GM12864 (cell line): ENCODE measurements at regions not wholly inside any gene's neighbourhood (a gene's known extent, or its start where the extent isn't known, plus 50 kb on each side); places are given as distances from the start of the nearest gene placed in this dataset.

ENCODE experiments used
- DNase-seq: peaks from one replicate; pipeline ENCODE4 v3.0.0-alpha.2; 2011; ENCODE audit warnings: low read depth
- H3K4me3 ChIP-seq: 2 replicates; pipeline ENCODE4 v1.5.1; 2011; ENCODE audit warnings: mild to moderate bottlenecking, low read depth, low read length, control low read depth
- CTCF ChIP-seq: IDR thresholded peaks from 2 replicates; pipeline ENCODE4 v1.5.1; 2011; ENCODE audit warnings: low read depth, mild to moderate bottlenecking, moderate library complexity, low read length, control low read depth, inconsistent platforms; ENCODE audit errors: missing control alignments

- H3K4me3 ChIP-seq, result no peak overlapping the region
- DNase-seq, result no peak
- no peak for TF ChIP-seq CTCF
Measured at GRCh38 chr4:22336822-22337221, 179.0 kb downstream of the ADGRA3 start.

GRCh38 chr4:22334155-22334554, 181.7 kb downstream of the ADGRA3 start:
- H3K4me3 ChIP-seq, result no peak overlapping the region
- no peak for TF ChIP-seq CTCF
- DNase-seq, result no peak

- no peak for TF ChIP-seq CTCF
- DNase-seq, result no peak
Measured at GRCh38 chr4:22324422-22324821, 191.4 kb downstream of the ADGRA3 start.

GRCh38 chr4:22323691-22324090, 192.2 kb downstream of the ADGRA3 start:
- no peak for DNase-seq
- no peak for TF ChIP-seq CTCF

More at GRCh38 chr4:22324422-22324821, 191.4 kb downstream of the ADGRA3 start:
- no peak overlapping the region for H3K4me3 ChIP-seq

GRCh38 chr4:22322996-22323395, 192.9 kb downstream of the ADGRA3 start:
- no peak for DNase-seq
- H3K4me3 ChIP-seq, result no peak overlapping the region
- TF ChIP-seq CTCF, result no peak

More at GRCh38 chr4:22323691-22324090, 192.2 kb downstream of the ADGRA3 start:
- no peak overlapping the region for H3K4me3 ChIP-seq

- no peak for DNase-seq
- H3K4me3 ChIP-seq, result no peak overlapping the region
- TF ChIP-seq CTCF, result no peak
Measured at GRCh38 chr4:22315628-22316027, 200.2 kb downstream of the ADGRA3 start.

GRCh38 chr4:22313976-22314375, 201.9 kb downstream of the ADGRA3 start:
- no peak for DNase-seq
- H3K4me3 ChIP-seq, result no peak overlapping the region
- no peak for TF ChIP-seq CTCF
